Breast epithelium (tissue), 3 donors: ENCODE measurements at regions not wholly inside any gene's neighbourhood (a gene's known extent, or its start where the extent isn't known, plus 50 kb on each side); places are given as distances from the start of the nearest gene placed in this dataset.

Experiments
- CTCF ChIP-seq, 3 donors: fragments of 450-650 bp; IDR thresholded peaks; one replicate each; pipeline ENCODE4 v1.5.1; 2016 to 2017; ENCODE audit warnings: antibody characterized with exemption in 3 of 3, mild to moderate bottlenecking in 3 of 3, moderate library complexity in 3 of 3
- POLR2A ChIP-seq: fragments of 450-650 bp; IDR thresholded peaks from one replicate; pipeline ENCODE4 v1.6.1; 2016; ENCODE audit warnings: antibody characterized with exemption, mild to moderate bottlenecking, moderate library complexity
- POLR2AphosphoS5 ChIP-seq, 3 donors: sonication (generic); formaldehyde crosslinking; IDR thresholded peaks; one replicate each; pipeline ENCODE4 v1.6.1; 2017; ENCODE audit warnings: antibody characterized with exemption in 3 of 3

GRCh38 chr3:151976211-151977050 is 103.0 kb downstream of the SUCNR1 start:
- TF ChIP-seq CTCF (IDR thresholded peaks at IDR 0.05) (no peak), POLR2AphosphoS5 (IDR thresholded peaks at IDR 0.05) (no peak), POLR2A (no peak)
